ENCODE measurements at regions not wholly inside any gene's neighbourhood (a gene's known extent, or its start where the extent isn't known, plus 50 kb on each side); places are given as distances from the start of the nearest gene placed in this dataset.

GRCh38 chr1:79396901-79397300 is 390.4 kb upstream of the ADGRL4 start:
- no peak for DNase-seq

GRCh38 chr1:79388694-79389361 is 382.3 kb upstream of the ADGRL4 start:
- no peak for DNase-seq

GRCh38 chr1:79386730-79387129 is 380.2 kb upstream of the ADGRL4 start:
- no peak for DNase-seq

GRCh38 chr1:79380078-79380477 is 373.5 kb upstream of the ADGRL4 start:
- DNase-seq, result no peak

GRCh38 chr1:79376106-79376505 is 369.6 kb upstream of the ADGRL4 start:
- no peak for DNase-seq

GRCh38 chr1:79375352-79375751 is 368.8 kb upstream of the ADGRL4 start:
- DNase-seq, result no peak

GRCh38 chr1:79374397-79374796 is 367.9 kb upstream of the ADGRL4 start:
- DNase-seq, result no peak

GRCh38 chr1:79373481-79374125 is 367.1 kb upstream of the ADGRL4 start:
- DNase-seq, result no peak

- no peak for DNase-seq
Observed at GRCh38 chr1:79371802-79372201, 365.3 kb upstream of the ADGRL4 start.

- no peak for DNase-seq
Observed at GRCh38 chr1:79369091-79369490, 362.6 kb upstream of the ADGRL4 start.

GRCh38 chr1:79364896-79365295 is 358.4 kb upstream of the ADGRL4 start:
- no peak for DNase-seq

GRCh38 chr1:79363430-79363829 is 356.9 kb upstream of the ADGRL4 start:
- DNase-seq, result no peak

GRCh38 chr1:79362470-79362869 is 355.9 kb upstream of the ADGRL4 start:
- no peak for DNase-seq

- no peak for DNase-seq
Observed at GRCh38 chr1:79355090-79355489, 348.6 kb upstream of the ADGRL4 start.

- peak; percentile 17 for DNase-seq
Observed at GRCh38 chr1:79353224-79353623, 346.7 kb upstream of the ADGRL4 start.

GRCh38 chr1:79326875-79327274 is 320.3 kb upstream of the ADGRL4 start:
- no peak for DNase-seq

- DNase-seq, result no peak
Observed at GRCh38 chr1:79325705-79326104, 319.2 kb upstream of the ADGRL4 start.

GRCh38 chr1:79325126-79325525 is 318.6 kb upstream of the ADGRL4 start:
- no peak for DNase-seq

GRCh38 chr1:79323239-79324025 is 316.9 kb upstream of the ADGRL4 start:
- no peak for DNase-seq

GRCh38 chr1:79322511-79323027 is 316.0 kb upstream of the ADGRL4 start:
- DNase-seq, result no peak

GRCh38 chr1:79312438-79312837 is 305.9 kb upstream of the ADGRL4 start:
- no peak for DNase-seq

- no peak for DNase-seq
Observed at GRCh38 chr1:79310609-79311008, 304.1 kb upstream of the ADGRL4 start.

GRCh38 chr1:79304131-79304530 is 297.6 kb upstream of the ADGRL4 start:
- DNase-seq, result no peak

- DNase-seq, result no peak
Observed at GRCh38 chr1:79303040-79303439, 296.5 kb upstream of the ADGRL4 start.
